Cardiac septum (tissue), 1 donor: ENCODE measurements at regions not wholly inside any gene's neighbourhood (a gene's known extent, or its start where the extent isn't known, plus 50 kb on each side); places are given as distances from the start of the nearest gene placed in this dataset.

Experiments used
- DNase-seq: peaks from one replicate; pipeline ENCODE4 v3.0.0-alpha.2; 2020; ENCODE audit warnings: low spot score
- intact Hi-C: fragments of 100-400 bp; cut with DNase I; formaldehyde crosslinking; loops from one replicate; pipeline ENCODE4 v1.14.0; 2022
- donor health status: DM: no; HTN: no; CAD: no.

DNA sequence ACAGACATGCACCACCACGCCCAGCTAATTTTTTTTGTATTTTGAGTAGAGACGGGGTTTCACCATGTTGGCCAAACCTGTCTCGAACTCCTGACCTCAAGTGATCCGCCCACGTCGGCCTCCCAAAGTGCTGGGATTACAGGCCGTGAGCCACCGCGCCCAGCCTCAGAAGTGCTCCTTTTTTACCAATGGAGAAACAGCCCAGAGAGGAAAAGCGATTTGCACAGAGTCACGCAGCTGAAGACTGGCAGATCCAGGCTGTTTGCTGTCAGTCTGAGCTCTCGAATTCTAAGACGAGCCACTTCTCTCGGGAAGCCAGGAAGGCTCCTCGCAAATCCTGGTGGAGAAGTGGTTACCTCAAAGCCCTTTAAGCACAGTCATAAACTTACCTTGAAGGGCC, 57.4 kb upstream of the SDK1 start:
- DNase-seq, result no peak
- intact Hi-C loops, result no loop called here

DNA sequence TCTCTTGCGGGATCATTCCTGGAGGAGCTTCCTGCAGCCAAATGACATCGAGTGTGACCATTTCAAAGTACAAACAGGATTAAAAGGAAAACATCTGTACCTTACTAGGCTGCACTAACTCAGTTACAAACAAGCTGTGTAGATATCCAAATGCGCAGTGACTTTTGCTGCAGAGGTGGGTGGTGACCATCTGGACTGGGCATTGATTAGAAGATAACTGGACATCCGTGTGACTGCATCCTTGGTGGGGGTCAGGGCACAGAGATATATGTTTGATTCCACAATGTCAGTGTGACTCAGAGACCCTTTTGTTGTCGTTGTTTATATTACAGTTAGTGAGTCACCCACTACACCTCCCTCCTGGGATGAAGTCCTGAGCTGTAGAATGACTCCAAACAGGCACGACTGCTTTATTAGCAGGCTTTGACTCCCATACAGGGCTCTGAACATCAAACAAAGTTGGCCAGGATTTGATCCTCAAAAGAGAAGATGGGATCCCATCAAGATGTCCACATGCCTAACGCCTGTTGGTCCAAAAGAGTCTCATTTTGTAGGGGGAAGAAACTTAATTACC, 56.7 kb upstream of the SDK1 start:
- DNase-seq, result no peak
- intact Hi-C loops, result no loop called here

DNA sequence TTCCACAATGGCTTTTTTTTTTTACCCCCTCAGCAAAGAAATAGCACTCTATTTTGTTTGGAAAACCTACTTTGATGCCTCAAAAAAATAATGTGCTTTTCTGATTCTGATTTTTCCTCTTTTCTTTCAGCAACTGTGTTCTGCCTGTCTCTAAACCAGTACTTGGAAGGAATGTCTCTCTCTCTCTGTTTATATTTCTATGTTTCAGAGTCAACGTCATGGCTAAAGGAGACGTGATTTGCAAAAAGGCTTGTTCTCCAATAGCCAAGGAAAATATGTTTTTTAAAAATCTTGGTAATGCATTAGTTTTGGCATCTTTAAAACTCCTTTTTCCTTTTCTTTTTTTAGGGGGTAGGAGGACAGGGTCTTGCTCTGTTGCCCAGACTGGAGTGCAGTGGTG, 56.0 kb upstream of the SDK1 start:
- DNase-seq, result no peak
- intact Hi-C loops, result no loop called here

DNA sequence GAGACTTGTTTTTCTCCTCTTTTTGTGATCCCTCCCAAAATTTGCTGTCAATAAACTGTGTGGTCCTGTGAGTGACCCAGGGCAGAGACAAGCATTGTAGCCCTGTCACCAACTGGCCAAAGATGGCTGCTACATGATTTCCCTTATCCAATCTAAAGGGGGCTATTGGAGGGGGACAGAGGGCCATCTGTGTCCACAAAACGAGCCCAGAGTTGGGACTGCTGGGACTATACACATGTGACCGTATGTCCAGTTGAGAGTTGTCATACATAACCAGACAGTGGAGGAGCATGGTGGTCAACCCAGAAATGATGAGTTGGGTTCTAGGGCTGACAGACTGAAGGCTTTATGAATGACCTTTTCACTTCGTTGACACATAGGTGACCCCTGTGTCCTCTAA, 55.3 kb upstream of the SDK1 start:
- intact Hi-C loops, result no loop called here
- no peak for DNase-seq

DNA sequence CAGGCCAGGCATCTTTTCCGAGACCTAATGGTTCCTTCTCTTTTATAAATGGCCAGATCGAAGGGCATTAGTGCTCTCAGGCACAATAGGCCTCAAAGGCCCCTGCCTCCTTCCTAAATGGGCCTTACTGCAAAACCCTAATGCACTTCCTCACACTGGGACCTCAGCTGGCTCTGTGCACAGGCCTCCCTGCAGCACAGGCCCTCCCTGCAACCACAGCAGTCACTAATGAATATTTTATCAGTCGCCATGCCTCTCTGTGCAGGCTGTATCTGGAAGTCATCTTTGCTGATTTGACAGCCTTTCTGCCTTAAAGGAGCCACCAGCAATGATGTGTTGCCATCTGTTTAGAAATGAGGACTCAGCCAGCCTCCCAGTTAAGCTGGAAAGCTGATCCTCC, 54.9 kb upstream of the SDK1 start:
- DNase-seq, result no peak

DNA sequence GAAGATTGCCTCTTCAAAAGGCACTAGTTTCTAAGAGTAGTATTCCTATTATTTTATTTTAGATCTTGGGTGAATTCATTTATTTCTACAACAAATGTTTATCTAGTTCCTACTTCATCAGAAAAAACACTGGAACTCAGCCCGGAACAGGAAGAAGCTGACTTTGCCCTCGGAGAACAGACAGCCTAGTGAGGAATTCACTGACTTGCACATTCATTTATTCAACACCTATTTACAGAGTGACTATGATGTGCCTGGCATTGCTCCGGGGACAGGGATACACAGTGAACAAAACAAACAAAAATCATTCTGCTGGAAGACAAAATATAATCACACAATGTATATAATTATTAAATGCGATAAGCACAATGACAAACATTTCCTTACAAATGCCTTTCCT, 54.4 kb upstream of the SDK1 start:
- no peak for DNase-seq
- intact Hi-C loops, result no loop called here

More for the DNA sequence above, 54.9 kb upstream of the SDK1 start:
- intact Hi-C loops, result no loop called here

DNA sequence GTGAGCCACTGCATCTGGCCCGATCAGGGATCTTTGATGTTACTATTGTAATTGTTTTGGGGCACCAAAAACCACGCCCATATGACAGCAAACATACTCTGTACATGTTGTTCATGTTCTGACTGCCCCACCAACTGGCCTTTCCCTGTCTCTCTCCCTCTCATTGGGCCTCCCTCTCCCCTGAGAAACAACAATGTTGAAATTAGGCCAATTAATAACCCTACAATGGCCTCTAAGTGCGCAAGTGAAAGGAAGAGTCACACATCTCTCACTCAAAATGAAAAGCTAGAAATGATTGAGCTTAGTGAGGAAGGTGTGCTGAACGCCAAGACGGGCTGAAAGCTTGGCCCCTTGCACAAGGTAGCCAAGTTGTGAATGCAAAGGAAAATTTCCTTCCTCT, 50.3 kb upstream of the SDK1 start:
- no peak for DNase-seq
- intact Hi-C loops, result no loop called here
